ENCODE measurements at regions not wholly inside any gene's neighbourhood (a gene's known extent, or its start where the extent isn't known, plus 50 kb on each side); places are given as distances from the start of the nearest gene placed in this dataset.

DNA sequence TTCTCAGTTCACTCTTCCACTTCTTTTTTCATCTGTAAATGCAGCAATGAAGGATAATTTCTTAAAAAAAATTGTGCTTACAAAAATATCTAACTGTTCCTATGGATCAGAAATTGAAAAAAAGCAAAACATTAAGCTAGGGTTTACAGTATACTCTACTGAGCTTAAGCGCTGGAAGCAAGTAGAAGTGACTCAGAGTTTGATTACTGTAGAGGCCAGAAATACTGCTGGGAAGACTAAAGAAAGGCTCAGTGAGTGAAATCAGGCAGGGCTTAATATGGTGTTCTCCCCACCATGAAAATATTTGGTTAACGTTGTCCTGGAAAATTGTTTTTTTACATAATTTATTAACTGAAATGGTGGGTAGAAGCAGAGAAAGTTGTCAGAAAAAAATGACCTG, 1061.8 kb upstream of the GRIA3 start:
- TF ChIP-seq, protein P1, sequence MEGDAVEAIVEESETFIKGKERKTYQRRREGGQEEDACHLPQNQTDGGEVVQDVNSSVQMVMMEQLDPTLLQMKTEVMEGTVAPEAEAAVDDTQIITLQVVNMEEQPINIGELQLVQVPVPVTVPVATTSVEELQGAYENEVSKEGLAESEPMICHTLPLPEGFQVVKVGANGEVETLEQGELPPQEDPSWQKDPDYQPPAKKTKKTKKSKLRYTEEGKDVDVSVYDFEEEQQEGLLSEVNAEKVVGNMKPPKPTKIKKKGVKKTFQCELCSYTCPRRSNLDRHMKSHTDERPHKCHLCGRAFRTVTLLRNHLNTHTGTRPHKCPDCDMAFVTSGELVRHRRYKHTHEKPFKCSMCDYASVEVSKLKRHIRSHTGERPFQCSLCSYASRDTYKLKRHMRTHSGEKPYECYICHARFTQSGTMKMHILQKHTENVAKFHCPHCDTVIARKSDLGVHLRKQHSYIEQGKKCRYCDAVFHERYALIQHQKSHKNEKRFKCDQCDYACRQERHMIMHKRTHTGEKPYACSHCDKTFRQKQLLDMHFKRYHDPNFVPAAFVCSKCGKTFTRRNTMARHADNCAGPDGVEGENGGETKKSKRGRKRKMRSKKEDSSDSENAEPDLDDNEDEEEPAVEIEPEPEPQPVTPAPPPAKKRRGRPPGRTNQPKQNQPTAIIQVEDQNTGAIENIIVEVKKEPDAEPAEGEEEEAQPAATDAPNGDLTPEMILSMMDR (IDR thresholded peaks at IDR 0.05): no peak
- no peak for TF ChIP-seq EZH2 (IDR thresholded peaks at IDR 0.05; ENCODE audit: borderline replicate concordance, insufficient read depth, low read depth, low read length, poor library complexity, severe bottlenecking)

All from B cell (primary cell).